Type B pancreatic cell (in vitro differentiated cells): ENCODE measurements at regions not wholly inside any gene's neighbourhood (a gene's known extent, or its start where the extent isn't known, plus 50 kb on each side); places are given as distances from the start of the nearest gene placed in this dataset.

ENCODE experiments used
- DNase-seq: peaks from one replicate; pipeline ENCODE4 v3.0.0; 2021; ENCODE audit warnings: mixed read lengths; ENCODE audit not compliant: unreplicated experiment; ENCODE audit errors: extremely low spot score
- H3K27ac Mint-ChIP-seq: 2 replicates; pipeline ENCODE4 v1.8.0; 2021; ENCODE audit warnings: mild to moderate bottlenecking, mixed read lengths
- H3K27me3 Mint-ChIP-seq: 2 replicates; pipeline ENCODE4 v1.8.0; 2021; ENCODE audit warnings: mixed read lengths
- H3K36me3 Mint-ChIP-seq: 2 replicates; pipeline ENCODE4 v1.8.0; 2021; ENCODE audit warnings: mixed read lengths
- H3K4me1 Mint-ChIP-seq: one replicate; pipeline ENCODE4 v1.8.0; 2021; ENCODE audit warnings: mixed read lengths; ENCODE audit not compliant: unreplicated experiment
- H3K4me3 Mint-ChIP-seq: 2 replicates; pipeline ENCODE4 v1.8.0; 2021; ENCODE audit warnings: mild to moderate bottlenecking, mixed read lengths
- H3K9me3 Mint-ChIP-seq: 2 replicates; pipeline ENCODE4 v1.8.0; 2021; ENCODE audit warnings: mixed read lengths
- CTCF ChIP-seq: fragments of 200-600 bp; sonication (generic); conservative IDR thresholded peaks from 2 replicates; pipeline ENCODE4 v1.5.0; 2021; ENCODE audit warnings: antibody characterized with exemption, mild to moderate bottlenecking

- no peaks in the 10 kb centered on the region for H3K27me3 Mint-ChIP-seq
- peaks cover 3% of the 10 kb centered on the region for H3K4me1 Mint-ChIP-seq
- no peak overlapping the region for H3K4me3 Mint-ChIP-seq
- no peak for DNase-seq
- no peaks in the 10 kb centered on the region for H3K36me3 Mint-ChIP-seq
- TF ChIP-seq CTCF: no peak
- no peak overlapping the region for H3K27ac Mint-ChIP-seq
- H3K9me3 Mint-ChIP-seq: peaks cover 10% of the 10 kb centered on the region
Observed at GRCh38 chr16:79801646-79802045, 201.1 kb upstream of the MAF start.

- no peak for TF ChIP-seq CTCF
- Mint-ChIP-seq H3K4me3 (no peak overlapping the region), H3K4me1 (no peaks in the 10 kb centered on the region), H3K9me3 (peaks cover 10% of the 10 kb centered on the region), H3K36me3 (no peaks in the 10 kb centered on the region), H3K27ac (no peak overlapping the region), H3K27me3 (no peaks in the 10 kb centered on the region)
- DNase-seq: no peak
Observed at GRCh38 chr16:79800016-79800608, 199.6 kb upstream of the MAF start.

- Mint-ChIP-seq H3K36me3 (no peaks in the 10 kb centered on the region), H3K9me3 (peaks cover 10% of the 10 kb centered on the region), H3K27me3 (no peaks in the 10 kb centered on the region), H3K4me3 (no peak overlapping the region), H3K27ac (no peak overlapping the region), H3K4me1 (no peaks in the 10 kb centered on the region)
- TF ChIP-seq CTCF: no peak
- DNase-seq: no peak
Observed at GRCh38 chr16:79798416-79799053, 198.0 kb upstream of the MAF start.

- no peaks in the 10 kb centered on the region for H3K27me3 Mint-ChIP-seq
- H3K4me3 Mint-ChIP-seq: no peak overlapping the region
- H3K4me1 Mint-ChIP-seq: no peaks in the 10 kb centered on the region
- DNase-seq: no peak
- peaks cover 10% of the 10 kb centered on the region for H3K9me3 Mint-ChIP-seq
- no peak for TF ChIP-seq CTCF
- H3K27ac Mint-ChIP-seq: no peak overlapping the region
- no peaks in the 10 kb centered on the region for H3K36me3 Mint-ChIP-seq
Observed at GRCh38 chr16:79797486-79797885, 196.9 kb upstream of the MAF start.

- no peaks in the 10 kb centered on the region for H3K9me3 Mint-ChIP-seq
- H3K4me1 Mint-ChIP-seq: no peaks in the 10 kb centered on the region
- H3K27me3 Mint-ChIP-seq: no peaks in the 10 kb centered on the region
- no peak for TF ChIP-seq CTCF
- no peak overlapping the region for H3K4me3 Mint-ChIP-seq
- no peak overlapping the region for H3K27ac Mint-ChIP-seq
- DNase-seq: no peak
- H3K36me3 Mint-ChIP-seq: no peaks in the 10 kb centered on the region
Observed at GRCh38 chr16:79795556-79795955, 195.0 kb upstream of the MAF start.
